ENCODE measurements at regions not wholly inside any gene's neighbourhood (a gene's known extent, or its start where the extent isn't known, plus 50 kb on each side); places are given as distances from the start of the nearest gene placed in this dataset.

DNA sequence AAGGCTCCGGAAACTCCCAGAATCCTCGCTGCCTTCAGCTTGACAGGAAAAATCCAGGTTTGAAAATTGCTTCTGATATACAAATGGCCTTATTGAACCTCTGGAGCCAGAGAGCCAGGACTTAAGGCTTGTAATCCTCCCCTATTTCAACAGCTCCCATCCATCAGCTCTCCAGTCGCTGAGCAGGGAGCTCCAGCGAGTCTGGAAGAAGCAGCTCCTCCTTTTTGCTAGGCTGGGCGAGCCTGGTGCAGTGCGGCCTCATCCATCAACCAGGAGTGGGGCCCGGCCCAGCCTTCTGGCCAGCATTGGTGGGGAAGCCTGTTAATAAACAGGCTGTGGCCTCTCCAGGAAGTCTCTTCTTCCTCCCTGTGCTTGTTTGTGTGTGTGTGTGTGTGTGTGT is 424.4 kb downstream of the TCERG1L start:
- TF ChIP-seq POLR2A (IDR thresholded peaks at IDR 0.05) (no peak), CTCF (IDR thresholded peaks at IDR 0.05) (no peak)
